PC-3 (cell line): ENCODE measurements at regions not wholly inside any gene's neighbourhood (a gene's known extent, or its start where the extent isn't known, plus 50 kb on each side); places are given as distances from the start of the nearest gene placed in this dataset.

Experiments
- CTCF ChIP-seq: fragments of 300-600 bp; sonication (generic); conservative IDR thresholded peaks from 2 replicates; pipeline ENCODE4 v1.5.1; 2017; ENCODE audit warnings: antibody characterized with exemption, low read depth, mild to moderate bottlenecking, low read length
- EZH2 ChIP-seq: fragments of 300-600 bp; sonication (generic); IDR thresholded peaks from one replicate; pipeline ENCODE4 v1.6.1; 2017; ENCODE audit warnings: antibody characterized with exemption, mild to moderate bottlenecking, low read length; ENCODE audit not compliant: unreplicated experiment
- EZH2phosphoT487 ChIP-seq: fragments of 300-600 bp; sonication (generic); IDR thresholded peaks from 2 replicates; pipeline ENCODE4 v1.6.1; 2018; ENCODE audit warnings: mild to moderate bottlenecking, antibody characterized with exemption, low read length, borderline replicate concordance

GRCh38 chr5:160976181-160976580 lies 124.2 kb upstream of the ATP10B start:
- no peak for TF ChIP-seq CTCF
- no peak for TF ChIP-seq EZH2
- no peak for TF ChIP-seq EZH2phosphoT487
